ENCODE measurements at regions not wholly inside any gene's neighbourhood (a gene's known extent, or its start where the extent isn't known, plus 50 kb on each side); places are given as distances from the start of the nearest gene placed in this dataset.

GRCh38 chr5:29162297-29162696, 2031.2 kb upstream of the CDH6 start:
- Histone ChIP-seq H3K79me2 (ENCODE audit: control insufficient read depth in 1 of 2, insufficient read depth in 2 of 2, low read length in 2 of 2) (no peaks in the 10 kb centered on the region), H3K4me2 (ENCODE audit: insufficient read depth in 1 of 2, low read depth in 2 of 2, low read length in 2 of 2) (no peak overlapping the region), H2AK5ac (ENCODE audit: low read depth, low read length) (no peak overlapping the region), H2BK5ac (ENCODE audit: low read depth, low read length) (no peak overlapping the region), H4K20me1 (replicated peaks in 1 of 2; ENCODE audit: control insufficient read depth in 1 of 2, insufficient read depth in 2 of 2, low read length in 2 of 2) (no peaks in the 10 kb centered on the region), H3K4me3 (ENCODE audit: extremely low read depth in 1 of 4, insufficient read depth in 2 of 4, low read depth in 3 of 4, low read length in 4 of 4) (no peak overlapping the region), H4K8ac (ENCODE audit: extremely low read depth, insufficient read depth, low read length) (no peak overlapping the region), H3K9ac (replicated peaks in 1 of 4; ENCODE audit: extremely low read depth in 1 of 4, low read depth in 3 of 4, low read length in 3 of 4) (no peak overlapping the region), H2BK20ac (ENCODE audit: low read length) (no peak overlapping the region), H4K5ac (ENCODE audit: insufficient read length, low read depth, low read length) (no peak overlapping the region), H3K36me3 (ENCODE audit: control insufficient read depth in 2 of 4, insufficient read depth in 4 of 4, low read length in 3 of 4) (no peaks in the 10 kb centered on the region), H3K27me3 (replicated peaks in 1 of 4; ENCODE audit: control insufficient read depth in 3 of 4, extremely low read depth in 1 of 4, insufficient read depth in 3 of 4, low read length in 3 of 4) (no peaks in the 10 kb centered on the region), H3K4ac (replicated peaks; ENCODE audit: insufficient read length, low read depth, low read length) (no peak overlapping the region), H3K23me2 (ENCODE audit: low read depth, low read length) (no peaks in the 10 kb centered on the region), H3K56ac (replicated peaks; ENCODE audit: insufficient read length, low read depth, low read length) (no peak overlapping the region), H3K18ac (ENCODE audit: extremely low read depth, low read length) (no peak overlapping the region), H2AFZ (ENCODE audit: low read length) (0 out of 2 replicates have a peak overlapping the region, but pooled peaks have one; percentile 5), H3K14ac (ENCODE audit: insufficient read length) (no peak overlapping the region), H2BK120ac (replicated peaks; ENCODE audit: low read depth, low read length) (no peak overlapping the region), H3K27ac (ENCODE audit: low read depth, low read length) (no peak overlapping the region), H3K79me1 (ENCODE audit: low read depth, low read length) (no peaks in the 10 kb centered on the region), H3K23ac (ENCODE audit: insufficient read length) (no peak overlapping the region), H2BK12ac (ENCODE audit: low read depth, low read length) (no peak overlapping the region), H3K9me3 (ENCODE audit: insufficient read depth in 2 of 2, low read depth in 1 of 2, low read length in 1 of 2) (no peaks in the 10 kb centered on the region), H2BK15ac (ENCODE audit: low read length) (no peak overlapping the region), H3K4me1 (replicated peaks in 1 of 4; ENCODE audit: control insufficient read depth in 3 of 4, insufficient read depth in 4 of 4, low read length in 3 of 4) (no peaks in the 10 kb centered on the region), H4K91ac (replicated peaks; ENCODE audit: insufficient read length, low read length) (no peak overlapping the region)
- DNase-seq (ENCODE audit: low read depth in 1 of 2, low spot score in 2 of 2) (no peak), FAIRE-seq (no peak)
- 85% methylated on average over 1 of the region's 1 CpG; no CpG with 5 or more reads in 1 of the 2 experiments for WGBS, 2 experiments (ENCODE audit: extremely low coverage in 1 of 2, insufficient coverage in 1 of 2, insufficient read length in 1 of 2, insufficient replicate concordance in 2 of 2, low coverage in 1 of 2, low lambda C conversion rate in 2 of 2, missing lambda C conversion rate in 1 of 2)
- POLR2A ChIA-PET (ENCODE audit: partially characterized antibody) = interaction anchor here (1.3 kb wide), 1 partner anchor 12 kb away, joined by 3 read pairs; no protein-coding TSS in a partner anchor
- CTCF ChIA-PET (ENCODE audit: partially characterized antibody) = interaction anchor here (0.9 to 1.0 kb wide), 2 partner anchors 83 to 195 kb away, joined by 3 to 4 read pairs; no protein-coding TSS in a partner anchor
- no peak for TF ChIP-seq JUND (IDR thresholded peaks at IDR 0.05; ENCODE audit: low read length)
- TF ChIP-seq SUZ12 (IDR thresholded peaks at IDR 0.05; ENCODE audit: low read length) = no peak
- no peak for TF ChIP-seq USF2 (IDR thresholded peaks at IDR 0.05; ENCODE audit: low read length)
- no peak for TF ChIP-seq TAF7 (optimal IDR thresholded peaks at IDR 0.05; ENCODE audit: borderline replicate concordance, low read depth, low read length)
- no peak for TF ChIP-seq TEAD4 (IDR thresholded peaks at IDR 0.05; ENCODE audit: low read depth, low read length)
- no peak for TF ChIP-seq SAP30 (IDR thresholded peaks at IDR 0.05; ENCODE audit: insufficient read depth, insufficient replicate concordance, low read length)
- TF ChIP-seq NANOG (IDR thresholded peaks at IDR 0.05; ENCODE audit: insufficient read depth, low read depth, low read length, poor library complexity, severe bottlenecking) = no peak
- TF ChIP-seq FOSL1 (IDR thresholded peaks at IDR 0.05; ENCODE audit: insufficient read depth, low read depth, low read length) = no peak

Measured in H1 (cell line).